NT2/D1 (cell line): ENCODE measurements at regions not wholly inside any gene's neighbourhood (a gene's known extent, or its start where the extent isn't known, plus 50 kb on each side); places are given as distances from the start of the nearest gene placed in this dataset.

Experiments
- SUZ12 ChIP-seq: IDR thresholded peaks from 2 replicates; pipeline ENCODE4 v1.6.1; 2011; ENCODE audit not compliant: insufficient read length, insufficient read depth; ENCODE audit errors: extremely low read depth
- YY1 ChIP-seq: IDR thresholded peaks from 2 replicates; pipeline ENCODE4 v1.6.1; 2011; ENCODE audit not compliant: insufficient read length, insufficient read depth

GRCh38 chr1:82391712-82392111, 591.0 kb downstream of the ADGRL2 start:
- TF ChIP-seq SUZ12, result no peak
- TF ChIP-seq YY1, result no peak
